ENCODE measurements at regions not wholly inside any gene's neighbourhood (a gene's known extent, or its start where the extent isn't known, plus 50 kb on each side); places are given as distances from the start of the nearest gene placed in this dataset.
"Not testable (repeated sequence)": the region's sequence is repeated elsewhere in the genome, so short reads cannot be mapped to it uniquely, and the experiment has no call there.

GRCh38 chr18:8882632-8883408 is 177.5 kb downstream of the MTCL1 start:
- DNase-seq (ENCODE audit: low read depth): no peak

- DNase-seq (ENCODE audit: low read depth): no peak
Observed at GRCh38 chr18:8883409-8883668, 178.0 kb downstream of the MTCL1 start.

- DNase-seq (ENCODE audit: low read depth): not testable (repeated sequence)
Observed at GRCh38 chr18:8887877-8888276, 182.5 kb downstream of the MTCL1 start.

- peak; percentile 30 for DNase-seq (ENCODE audit: low read depth)
Observed at GRCh38 chr18:8889489-8889888, 184.1 kb downstream of the MTCL1 start.

- DNase-seq (ENCODE audit: low read depth): not testable (repeated sequence)
Observed at GRCh38 chr18:8890503-8890902, 185.1 kb downstream of the MTCL1 start.

- DNase-seq (ENCODE audit: low read depth): peak; percentile 96
Observed at GRCh38 chr18:8890957-8891464, 185.7 kb downstream of the MTCL1 start.

- DNase-seq (ENCODE audit: low read depth): no peak
Observed at GRCh38 chr18:8893221-8893620, 187.9 kb downstream of the MTCL1 start.

- no peak for DNase-seq (ENCODE audit: low read depth)
Observed at GRCh38 chr18:8893628-8894231, 188.4 kb downstream of the MTCL1 start.

GRCh38 chr18:8894823-8895222 is 189.5 kb downstream of the MTCL1 start:
- DNase-seq (ENCODE audit: low read depth): no peak

GRCh38 chr18:8895341-8895740 is 190.0 kb downstream of the MTCL1 start:
- DNase-seq (ENCODE audit: low read depth): no peak

- peak; percentile 97 for DNase-seq (ENCODE audit: low read depth)
Observed at GRCh38 chr18:8895987-8896619, 190.7 kb downstream of the MTCL1 start.

- DNase-seq (ENCODE audit: low read depth): peak; percentile 77
Observed at GRCh38 chr18:8899000-8899399, 193.6 kb downstream of the MTCL1 start.

- no peak for DNase-seq (ENCODE audit: low read depth)
Observed at GRCh38 chr18:8900552-8900951, 195.2 kb downstream of the MTCL1 start.

- DNase-seq (ENCODE audit: low read depth): no peak
Observed at GRCh38 chr18:8901019-8901418, 195.7 kb downstream of the MTCL1 start.

- no peak for DNase-seq (ENCODE audit: low read depth)
Observed at GRCh38 chr18:8904316-8904715, 198.2 kb upstream of the NDUFV2 start.

- DNase-seq (ENCODE audit: low read depth): no peak
Observed at GRCh38 chr18:8908792-8909510, 193.5 kb upstream of the NDUFV2 start.

GRCh38 chr18:8910186-8910822 is 192.2 kb upstream of the NDUFV2 start:
- no peak for DNase-seq (ENCODE audit: low read depth)

GRCh38 chr18:8910843-8911242 is 191.7 kb upstream of the NDUFV2 start:
- no peak for DNase-seq (ENCODE audit: low read depth)

GRCh38 chr18:8911408-8912340 is 190.8 kb upstream of the NDUFV2 start:
- no peak for DNase-seq (ENCODE audit: low read depth)

Measured in RPMI7951 (cell line).